Stomach (tissue), 8 donors: ENCODE measurements at regions not wholly inside any gene's neighbourhood (a gene's known extent, or its start where the extent isn't known, plus 50 kb on each side); places are given as distances from the start of the nearest gene placed in this dataset.

ENCODE experiments used
- DNase-seq, 2 donors: peaks; one replicate each; pipeline versions ENCODE4 v3.0.0 to v3.0.0-alpha.2; 2013 to 2019
- H3K27ac ChIP-seq, 5 donors: fragments of 200-600 bp in 4 of 5; sonication (generic) in 4 of 5; one replicate each; pipeline ENCODE4 v1.5.1; 2013 to 2019; ENCODE audit warnings: mild to moderate bottlenecking in 1 of 5, moderate library complexity in 1 of 5
- H3K27me3 ChIP-seq, 3 donors: fragments of 200-600 bp; sonication (generic); one replicate each; pipeline ENCODE4 v1.5.1; 2017 to 2019; ENCODE audit warnings: mixed run types in 1 of 3
- H3K36me3 ChIP-seq, 4 donors: fragments of 200-600 bp; sonication (generic); 1 replicate in 3 of 4; 2 replicates in 1 of 4; pipeline ENCODE4 v1.5.1; 2016 to 2019
- H3K4me1 ChIP-seq, 4 donors: fragments of 200-600 bp; sonication (generic); one replicate each; pipeline ENCODE4 v1.5.1; 2016 to 2019
- H3K4me3 ChIP-seq, 4 donors: fragments of 200-600 bp; sonication (generic) in 3 of 4; one replicate each; pipeline ENCODE4 v1.5.1; 2016 to 2019; ENCODE audit warnings: mild to moderate bottlenecking in 1 of 4
- H3K9me3 ChIP-seq, 4 donors: fragments of 200-600 bp; sonication (generic); one replicate each; pipeline ENCODE4 v1.5.1; 2016 to 2019
- CTCF ChIP-seq, 7 experiments: fragments of 450-650 bp in 4 of 7; fragments of 200-600 bp in 3 of 7; sonication (generic) in 3 of 7; IDR thresholded peaks; one replicate each; pipeline ENCODE4 v1.5.1; 2016 to 2019; ENCODE audit warnings: antibody characterized with exemption in 7 of 7, control low read depth in 2 of 7, mild to moderate bottlenecking in 1 of 7
- EP300 ChIP-seq: sonication (generic); formaldehyde crosslinking; IDR thresholded peaks from one replicate; pipeline ENCODE4 v1.6.1; 2017; ENCODE audit warnings: antibody characterized with exemption
- POLR2A ChIP-seq, 4 donors: fragments of 450-650 bp; IDR thresholded peaks; one replicate each; pipeline ENCODE4 v1.6.1; 2016; ENCODE audit warnings: antibody characterized with exemption in 4 of 4, control low read depth in 2 of 4, mild to moderate bottlenecking in 1 of 4, moderate library complexity in 1 of 4
- POLR2AphosphoS5 ChIP-seq, 3 donors: sonication (generic); formaldehyde crosslinking; IDR thresholded peaks; one replicate each; pipeline ENCODE4 v1.6.1; 2016; ENCODE audit warnings: antibody characterized with exemption in 3 of 3
- WGBS, 5 donors: extraction: QIAGEN DNeasy Blood & Tissue Kit in 3 of 5; methylation state at CpG; one replicate each; pipeline versions ENCODE4 v1.1.5 to v1.1.7; 2013 to 2018; 5-methylcytosine and 5-hydroxymethylcytosine counted together
- intact Hi-C: fragments of 100-400 bp; cut with DNase I; formaldehyde crosslinking; loops from one replicate; pipeline ENCODE4 v1.15.1; 2023; ENCODE audit warnings: low total_unique reads
- donor health status: healthy with polysubstance abuse.
- donor health status: Bipolar disorder and iron deficiency.
- donor health status: healthy.

GRCh38 chr10:109029870-109030269, 893.4 kb downstream of the XPNPEP1 start:
- TF ChIP-seq CTCF (IDR thresholded peaks at IDR 0.05): no peak
- no peak for TF ChIP-seq POLR2A (IDR thresholded peaks at IDR 0.05)
- TF ChIP-seq EP300: no peak
- no peak for TF ChIP-seq POLR2AphosphoS5 (IDR thresholded peaks at IDR 0.05)
- no peak for DNase-seq
- Histone ChIP-seq H3K9me3 (no peaks in the 10 kb centered on the region), H3K4me1 (no peaks in the 10 kb centered on the region), H3K4me3 (no peak overlapping the region), H3K27ac (no peak overlapping the region), H3K27me3 (no peaks in the 10 kb centered on the region), H3K36me3 (no peaks in the 10 kb centered on the region)
- intact Hi-C loops: no loop called here
- WGBS, 5 donors: 60 to 85% (median 75%) methylated on average over 4 of the region's 4 CpGs

GRCh38 chr10:109027534-109028185, 895.7 kb downstream of the XPNPEP1 start:
- WGBS, 5 donors: 78 to 89% (median 87%) methylated on average over 1 of the region's 1 CpG
- Histone ChIP-seq H3K9me3 (no peaks in the 10 kb centered on the region), H3K36me3 (no peaks in the 10 kb centered on the region), H3K27ac (no peak overlapping the region), H3K4me1 (no peaks in the 10 kb centered on the region), H3K4me3 (no peak overlapping the region), H3K27me3 (no peaks in the 10 kb centered on the region)
- no peak for DNase-seq
- intact Hi-C loops: no loop called here
- TF ChIP-seq CTCF (IDR thresholded peaks at IDR 0.05) (no peak), POLR2A (IDR thresholded peaks at IDR 0.05) (no peak)

DNA sequence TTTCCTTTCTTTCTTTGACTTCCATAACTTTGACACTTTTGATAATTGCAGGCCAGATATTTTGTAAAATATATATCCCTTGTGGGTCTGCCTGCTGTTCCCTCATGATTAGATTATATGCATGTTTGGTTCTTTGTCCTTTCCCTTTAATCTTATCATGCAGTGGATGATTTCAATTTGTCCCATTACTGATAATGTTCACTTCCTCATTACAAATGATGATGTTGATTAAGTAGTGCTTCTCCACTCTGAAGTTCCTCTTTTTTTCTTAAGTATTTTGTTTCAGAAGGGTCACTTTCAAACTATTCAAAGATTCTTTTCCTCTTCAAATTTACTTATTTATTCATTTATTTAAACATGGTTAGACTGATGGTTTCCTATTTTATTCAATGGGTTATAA, 898.1 kb downstream of the XPNPEP1 start:
- H3K9me3 ChIP-seq: no peaks in the 10 kb centered on the region
- no peaks in the 10 kb centered on the region for H3K4me1 ChIP-seq
- no peak overlapping the region for H3K27ac ChIP-seq
- intact Hi-C loops: no loop called here
- H3K4me3 ChIP-seq: no peak overlapping the region
- no peaks in the 10 kb centered on the region for H3K36me3 ChIP-seq
- TF ChIP-seq CTCF (IDR thresholded peaks at IDR 0.05): no peak
- no peak for TF ChIP-seq POLR2A (IDR thresholded peaks at IDR 0.05)
- no peak for TF ChIP-seq POLR2AphosphoS5 (IDR thresholded peaks at IDR 0.05)
- TF ChIP-seq EP300: no peak
- DNase-seq: no peak
- H3K27me3 ChIP-seq: no peaks in the 10 kb centered on the region

GRCh38 chr10:109022417-109023049, 900.8 kb downstream of the XPNPEP1 start:
- Histone ChIP-seq H3K4me1 (no peaks in the 10 kb centered on the region), H3K27me3 (no peaks in the 10 kb centered on the region), H3K9me3 (no peaks in the 10 kb centered on the region), H3K4me3 (no peak overlapping the region), H3K36me3 (no peaks in the 10 kb centered on the region), H3K27ac (no peak overlapping the region)
- intact Hi-C loops: no loop called here
- 75 to 90% (median 85%) methylated on average over 1 of the region's 1 CpG for WGBS, 5 donors
- TF ChIP-seq POLR2AphosphoS5 (IDR thresholded peaks at IDR 0.05): no peak
- TF ChIP-seq POLR2A (IDR thresholded peaks at IDR 0.05): no peak
- no peak for DNase-seq

GRCh38 chr10:109019001-109019424, 904.3 kb downstream of the XPNPEP1 start:
- no peak overlapping the region for H3K27ac ChIP-seq
- TF ChIP-seq EP300 (no peak), POLR2AphosphoS5 (IDR thresholded peaks at IDR 0.05) (no peak), POLR2A (IDR thresholded peaks at IDR 0.05) (no peak), CTCF (IDR thresholded peaks at IDR 0.05) (no peak)
- no peaks in the 10 kb centered on the region for H3K9me3 ChIP-seq
- H3K4me1 ChIP-seq: no peaks in the 10 kb centered on the region
- intact Hi-C loops: no loop called here
- H3K36me3 ChIP-seq: no peaks in the 10 kb centered on the region
- WGBS, 5 donors: 46 to 62% (median 54%) methylated on average over 6 of the region's 6 CpGs
- H3K27me3 ChIP-seq: no peaks in the 10 kb centered on the region
- peak in 1 of 2 donors; percentile 14 for DNase-seq
- no peak overlapping the region for H3K4me3 ChIP-seq
